Mesodermal cell (in vitro differentiated cells): ENCODE measurements at regions not wholly inside any gene's neighbourhood (a gene's known extent, or its start where the extent isn't known, plus 50 kb on each side); places are given as distances from the start of the nearest gene placed in this dataset.

Experiments
- H3K27ac ChIP-seq: 2 replicates; pipeline ENCODE4 v1.7.0; 2013; ENCODE audit warnings: mild to moderate bottlenecking, low read depth, low read length, moderate library complexity; ENCODE audit not compliant: severe bottlenecking
- H3K36me3 ChIP-seq: 2 replicates; pipeline ENCODE4 v1.7.1; 2013; ENCODE audit warnings: mild to moderate bottlenecking, low read length, moderate library complexity; ENCODE audit not compliant: control insufficient read depth, insufficient read depth
- H3K4me1 ChIP-seq: one replicate; pipeline ENCODE4 v1.7.1; 2013; ENCODE audit warnings: mild to moderate bottlenecking, low read length; ENCODE audit not compliant: insufficient read depth, control insufficient read depth, poor library complexity, severe bottlenecking
- H3K4me3 ChIP-seq: 2 replicates; pipeline ENCODE4 v1.7.0; 2013; ENCODE audit warnings: low read length, control low read depth, mild to moderate bottlenecking; ENCODE audit not compliant: insufficient read depth, poor library complexity, severe bottlenecking; ENCODE audit errors: extremely low read depth
- H3K9me3 ChIP-seq: 2 replicates; pipeline ENCODE4 v1.7.1; 2013; ENCODE audit warnings: mild to moderate bottlenecking, low read length, moderate library complexity; ENCODE audit not compliant: control insufficient read depth
- WGBS, 2 experiments: methylation state at CpG; one replicate each; pipeline ENCODE4 v1.1.5; 2013; ENCODE audit warnings: missing lambda C conversion rate in 2 of 2; ENCODE audit not compliant: insufficient coverage in 2 of 2; 5-methylcytosine and 5-hydroxymethylcytosine counted together

DNA sequence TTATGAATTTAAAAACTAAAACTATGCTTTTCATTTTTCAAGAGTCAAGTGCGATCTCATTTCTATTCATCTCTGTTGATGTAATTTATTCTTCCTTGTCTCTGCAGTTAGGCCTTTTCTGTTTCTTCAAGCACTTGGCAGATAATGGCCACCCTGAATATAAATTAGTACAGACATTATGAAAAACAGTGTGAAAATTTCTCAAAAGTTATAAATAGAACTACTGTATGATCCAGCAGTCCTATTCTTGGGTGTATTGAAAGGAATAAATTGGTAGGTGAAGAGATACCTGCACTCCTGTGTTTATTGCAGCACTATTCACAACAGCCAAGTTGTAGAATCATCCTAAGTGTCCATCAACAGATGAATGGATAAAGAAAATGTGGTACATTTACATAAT lies 248.3 kb downstream of the DOK5 start:
- no peak overlapping the region for H3K4me3 ChIP-seq
- no peaks in the 10 kb centered on the region for H3K4me1 ChIP-seq
- H3K27ac ChIP-seq: no peak overlapping the region
- H3K36me3 ChIP-seq: no peaks in the 10 kb centered on the region
- WGBS, 2 experiments: no CpG with 5 or more reads among the region's 1 CpG
- H3K9me3 ChIP-seq: no peaks in the 10 kb centered on the region

DNA sequence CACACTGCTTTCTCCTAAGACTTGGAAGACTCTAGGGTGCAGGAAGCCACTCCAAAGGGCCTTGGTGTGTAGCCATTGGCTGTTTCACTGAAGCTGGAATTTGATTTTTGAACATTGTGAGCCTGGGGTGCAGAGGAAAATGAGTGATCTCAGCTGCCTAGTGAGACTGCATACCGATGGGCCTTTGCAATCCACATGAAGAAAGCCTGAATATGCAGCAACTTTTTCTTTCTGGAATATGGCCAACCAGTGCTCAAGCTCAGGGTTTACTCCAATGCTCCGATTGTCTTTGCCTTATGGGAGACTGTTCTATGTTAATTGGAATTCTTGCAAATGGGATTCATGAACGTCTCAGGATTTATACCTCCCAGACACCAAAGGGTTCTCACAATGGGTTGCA lies 242.6 kb downstream of the DOK5 start:
- Histone ChIP-seq H3K36me3 (no peaks in the 10 kb centered on the region), H3K27ac (no peak overlapping the region), H3K4me1 (no peaks in the 10 kb centered on the region), H3K9me3 (no peaks in the 10 kb centered on the region), H3K4me3 (no peak overlapping the region)
- WGBS, 2 experiments: 75 to 86% methylated on average over 2 of the region's 3 CpGs

DNA sequence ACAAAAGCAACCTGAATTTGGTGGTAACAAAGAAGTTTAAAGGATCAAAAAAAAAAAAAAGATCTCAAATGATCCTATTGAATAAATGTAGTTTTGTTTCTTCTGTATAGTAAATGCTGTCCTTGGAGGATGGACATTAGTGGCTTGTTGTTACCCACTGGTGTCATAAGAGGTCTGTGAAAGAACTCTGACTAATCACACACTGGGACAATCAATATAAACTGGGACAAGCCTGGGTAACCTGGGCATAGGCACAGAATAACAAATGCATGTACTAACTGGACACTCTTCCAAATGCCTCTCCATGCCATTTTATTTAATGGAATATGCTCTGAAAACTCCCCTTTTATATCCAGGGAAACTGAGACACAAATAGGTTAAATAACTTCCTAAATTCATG lies 241.4 kb downstream of the DOK5 start:
- no peaks in the 10 kb centered on the region for H3K36me3 ChIP-seq
- no peak overlapping the region for H3K27ac ChIP-seq
- no peaks in the 10 kb centered on the region for H3K4me1 ChIP-seq
- H3K4me3 ChIP-seq: no peak overlapping the region
- no peaks in the 10 kb centered on the region for H3K9me3 ChIP-seq

DNA sequence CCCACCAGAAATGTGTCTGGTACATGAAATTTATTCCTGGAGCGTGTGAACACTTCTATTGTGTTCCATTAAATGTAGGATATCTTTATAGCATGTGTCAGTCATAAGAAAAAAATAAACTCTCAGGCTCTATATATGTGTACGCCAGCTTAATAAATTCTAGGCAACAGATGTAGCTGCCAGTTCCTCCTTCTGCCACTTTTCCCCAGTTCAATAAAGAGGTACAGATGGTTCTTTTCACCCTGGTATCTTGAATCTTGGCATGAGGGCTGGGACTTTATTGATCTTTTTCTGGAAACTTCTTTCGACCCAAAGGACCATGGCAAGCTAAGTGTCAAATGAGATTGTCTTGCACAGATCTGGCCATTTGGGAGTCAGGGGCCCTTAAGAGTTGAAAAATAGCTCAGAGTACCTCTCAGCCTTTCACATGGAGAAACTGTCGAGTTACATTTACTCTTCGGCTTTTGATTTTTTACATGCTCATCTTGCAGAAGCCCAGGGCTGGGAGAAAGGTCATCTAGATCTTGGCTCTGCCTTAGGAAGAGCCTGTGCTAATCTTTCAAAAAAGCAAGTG lies 240.9 kb downstream of the DOK5 start:
- H3K36me3 ChIP-seq: no peaks in the 10 kb centered on the region
- 82 to 89% methylated on average over 3 to 4 of the region's 5 CpGs for WGBS, 2 experiments

GRCh38 chr20:54714817-54715216 lies 239.4 kb downstream of the DOK5 start:
- H3K9me3 ChIP-seq: no peaks in the 10 kb centered on the region
- H3K4me1 ChIP-seq: no peaks in the 10 kb centered on the region
- no peak overlapping the region for H3K27ac ChIP-seq
- WGBS, 2 experiments: 40 to 83% methylated on average over 2 of the region's 3 CpGs
- no peak overlapping the region for H3K4me3 ChIP-seq
- no peaks in the 10 kb centered on the region for H3K36me3 ChIP-seq

More for the DNA sequence above, 240.9 kb downstream of the DOK5 start:
- Histone ChIP-seq H3K4me3 (no peak overlapping the region), H3K27ac (no peak overlapping the region), H3K4me1 (no peaks in the 10 kb centered on the region), H3K9me3 (no peaks in the 10 kb centered on the region)

- no peaks in the 10 kb centered on the region for H3K9me3 ChIP-seq
Measured at GRCh38 chr20:54713727-54714126, 238.3 kb downstream of the DOK5 start.

DNA sequence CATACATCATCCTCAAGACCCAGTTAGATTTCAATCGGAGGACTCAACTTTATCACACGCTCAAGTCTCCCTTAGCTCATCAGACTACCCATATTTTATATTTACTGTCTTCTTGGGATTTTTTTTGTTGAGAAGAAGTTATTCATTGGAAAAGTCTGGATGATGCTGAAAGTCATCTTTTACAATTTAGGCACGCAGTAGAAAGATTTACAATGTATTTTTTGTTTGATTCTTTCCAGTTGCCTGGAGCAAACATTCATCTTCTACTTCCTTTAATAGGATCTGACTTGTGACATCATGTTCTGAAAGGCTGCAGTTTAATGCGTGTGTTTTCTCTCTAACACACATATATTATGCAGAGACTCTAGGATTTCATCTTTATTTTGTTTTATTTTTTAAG lies 235.7 kb downstream of the DOK5 start:
- no peaks in the 10 kb centered on the region for H3K4me1 ChIP-seq
- H3K36me3 ChIP-seq: no peaks in the 10 kb centered on the region
- WGBS, 2 experiments: 100% methylated on average over 1 of the region's 4 CpGs; no CpG with 5 or more reads in 1 of the 2 experiments
- H3K4me3 ChIP-seq: no peak overlapping the region
- no peak overlapping the region for H3K27ac ChIP-seq
- H3K9me3 ChIP-seq: no peaks in the 10 kb centered on the region

More at GRCh38 chr20:54713727-54714126, 238.3 kb downstream of the DOK5 start:
- Histone ChIP-seq H3K4me3 (no peak overlapping the region), H3K4me1 (no peaks in the 10 kb centered on the region), H3K36me3 (no peaks in the 10 kb centered on the region), H3K27ac (no peak overlapping the region)
- WGBS, 2 experiments: 85 to 93% methylated on average over 2 to 3 of the region's 4 CpGs

- Histone ChIP-seq H3K9me3 (no peaks in the 10 kb centered on the region), H3K36me3 (no peaks in the 10 kb centered on the region), H3K4me3 (no peak overlapping the region), H3K27ac (no peak overlapping the region), H3K4me1 (no peaks in the 10 kb centered on the region)
- WGBS, 2 experiments: 100% methylated on average over 1 of the region's 2 CpGs; no CpG with 5 or more reads in 1 of the 2 experiments
Measured at GRCh38 chr20:54710341-54710740, 234.9 kb downstream of the DOK5 start.

DNA sequence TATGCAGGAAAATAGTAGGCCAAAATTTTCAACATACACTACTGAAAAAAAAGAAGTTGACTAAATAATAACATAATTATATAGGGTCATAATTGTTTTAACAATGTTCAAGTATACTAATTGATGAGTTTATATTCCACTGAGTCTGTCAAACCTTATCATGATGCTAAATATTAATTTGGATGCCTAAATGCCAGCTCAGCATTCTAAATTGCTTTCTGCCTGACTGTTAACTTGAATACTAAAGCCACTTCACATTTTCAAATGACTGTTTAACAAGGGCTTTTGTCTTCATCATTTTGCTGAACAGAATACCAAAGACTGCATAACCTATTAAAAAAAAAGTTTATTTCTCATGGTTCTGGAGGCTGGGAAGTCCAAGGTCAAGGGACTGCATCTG lies 232.8 kb downstream of the DOK5 start:
- Histone ChIP-seq H3K4me1 (no peaks in the 10 kb centered on the region), H3K36me3 (no peaks in the 10 kb centered on the region), H3K9me3 (no peaks in the 10 kb centered on the region), H3K4me3 (no peak overlapping the region), H3K27ac (no peak overlapping the region)

DNA sequence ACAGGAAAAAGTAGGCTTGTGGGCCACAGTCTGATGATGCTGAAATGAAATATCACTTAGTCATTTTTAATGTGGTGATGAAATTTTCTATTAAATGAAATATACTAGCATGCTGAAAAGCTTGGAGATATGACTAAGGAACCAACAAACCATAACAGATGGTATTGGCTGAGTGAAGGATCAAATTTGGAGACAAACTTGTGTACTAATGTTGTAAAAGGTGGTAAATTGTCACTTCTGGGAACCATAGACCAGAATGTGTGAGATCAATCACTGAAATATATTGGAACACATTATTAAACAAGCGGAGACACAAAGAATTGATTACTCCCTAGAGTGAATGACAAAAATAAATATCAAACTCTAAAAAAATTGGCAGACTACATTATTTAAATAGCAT lies 232.4 kb downstream of the DOK5 start:
- Histone ChIP-seq H3K4me1 (no peaks in the 10 kb centered on the region), H3K9me3 (no peaks in the 10 kb centered on the region), H3K36me3 (no peaks in the 10 kb centered on the region), H3K4me3 (no peak overlapping the region), H3K27ac (no peak overlapping the region)
- no CpG with 5 or more reads among the region's 1 CpG for WGBS, 2 experiments

DNA sequence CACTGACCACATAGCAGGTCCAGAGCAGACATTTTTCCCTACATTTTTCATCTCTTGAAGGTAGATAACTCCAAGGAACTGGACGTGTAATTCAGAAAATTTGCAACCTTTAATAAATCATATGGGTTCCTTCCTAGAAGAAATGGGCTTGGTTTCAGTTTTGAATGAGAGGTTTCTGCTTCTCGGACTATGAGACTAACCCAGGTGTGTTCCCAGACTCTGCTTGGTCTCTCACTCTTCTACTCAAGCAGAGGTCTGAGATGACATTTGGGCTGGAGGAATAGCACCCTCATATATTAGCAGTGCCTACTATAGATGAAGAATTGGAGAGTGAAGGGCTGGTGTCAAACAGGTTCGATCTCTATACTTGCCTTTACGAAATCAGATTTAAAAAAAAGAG lies 231.2 kb downstream of the DOK5 start:
- H3K9me3 ChIP-seq: no peaks in the 10 kb centered on the region
- no peaks in the 10 kb centered on the region for H3K4me1 ChIP-seq
- no peaks in the 10 kb centered on the region for H3K36me3 ChIP-seq
- no peak overlapping the region for H3K4me3 ChIP-seq
- H3K27ac ChIP-seq: no peak overlapping the region
- 69% methylated on average over 2 of the region's 4 CpGs; no CpG with 5 or more reads in 1 of the 2 experiments for WGBS, 2 experiments
